Heart left ventricle (tissue), 16 donors: ENCODE measurements at regions not wholly inside any gene's neighbourhood (a gene's known extent, or its start where the extent isn't known, plus 50 kb on each side); places are given as distances from the start of the nearest gene placed in this dataset.

ENCODE experiments used
- ATAC-seq, 4 donors: fragments of 200-7000 bp; cut with Tn5 transposase; one replicate each; pipeline ENCODE4 v1.9.1; 2020 to 2022; ENCODE audit warnings: moderate library complexity in 4 of 4, mild to moderate bottlenecking in 3 of 4, moderate number of reproducible peaks in 1 of 4
- DNase-seq, 5 donors: peaks; one replicate each; pipeline ENCODE4 v3.0.0-alpha.2; 2020
- H3K27ac ChIP-seq, 12 donors: fragments of 200-600 bp; sonication (generic) in 4 of 12; one replicate each; pipeline versions ENCODE4 v1.5.0 to v1.8.0; 2016 to 2022; ENCODE audit warnings: mild to moderate bottlenecking in 2 of 12
- H3K27me3 ChIP-seq, 9 donors: fragments of 200-600 bp; sonication (generic) in 2 of 9; one replicate each; pipeline versions ENCODE4 v1.5.1 to v1.8.0; 2016 to 2022; ENCODE audit warnings: mild to moderate bottlenecking in 3 of 9
- H3K36me3 ChIP-seq, 9 donors: fragments of 200-600 bp; sonication (generic) in 2 of 9; one replicate each; pipeline versions ENCODE4 v1.5.0 to v1.8.0; 2018 to 2022; ENCODE audit warnings: mild to moderate bottlenecking in 2 of 9
- H3K4me1 ChIP-seq, 12 donors: fragments of 200-600 bp; sonication (generic) in 4 of 12; one replicate each; pipeline versions ENCODE4 v1.5.0 to v1.8.0; 2016 to 2022; ENCODE audit warnings: mild to moderate bottlenecking in 3 of 12
- H3K4me3 ChIP-seq, 12 donors: fragments of 200-600 bp; sonication (generic) in 4 of 12; one replicate each; pipeline versions ENCODE4 v1.5.0 to v1.8.0; 2017 to 2022; ENCODE audit warnings: mild to moderate bottlenecking in 9 of 12, moderate library complexity in 4 of 12
- H3K9me3 ChIP-seq, 12 donors: fragments of 200-600 bp; sonication (generic) in 4 of 12; one replicate each; pipeline versions ENCODE4 v1.5.0 to v1.8.0; 2016 to 2022; ENCODE audit warnings: mild to moderate bottlenecking in 1 of 12
- POLR2A ChIP-seq, 2 donors: fragments of 450-650 bp; IDR thresholded peaks; one replicate each; pipeline ENCODE4 v1.6.1; 2017; ENCODE audit warnings: antibody characterized with exemption in 2 of 2, mild to moderate bottlenecking in 2 of 2, moderate library complexity in 2 of 2
- WGBS, 4 donors: extraction: QIAGEN DNeasy Blood & Tissue Kit in 2 of 4; methylation state at CpG; one replicate each; pipeline versions ENCODE4 v1.1.5 to v1.1.7; 2013 to 2018; 5-methylcytosine and 5-hydroxymethylcytosine counted together
- intact Hi-C, 10 donors: fragments of 100-400 bp; cut with DNase I; formaldehyde crosslinking; loops; one replicate each; pipeline versions ENCODE4 v1.11.1 to v1.14.2; 2022
- TF ChIP-seq, protein P1 (sequence below), 12 donors: fragments of 200-600 bp; sonication (generic) in 4 of 12; IDR thresholded peaks; one replicate each; pipeline versions ENCODE4 v1.5.0 to v1.8.0; 2018 to 2022; ENCODE audit warnings: antibody characterized with exemption in 12 of 12, mild to moderate bottlenecking in 5 of 12
- donor health status: ischemic (EF 13 %, LVEDD 7.1; RV severe dilation, severe dysfunction).
- donor health status: healthy with polysubstance abuse.
- donor health status: DM: no; HTN: yes; CAD: no.
- donor health status: DM: no; HTN: no; CAD: no.
- donor health status: ischemic (EF 25% LVEDD 6.9; RV normal size, moderate dysfunction).
- donor health status: ischemic (EF 25% LVEDD 5.7; RV mildly dilated, moderate dysfunction).
- donor health status: healthy.
- donor health status: DM: yes; HTN: yes; CAD: no.
- donor health status: ischemic (EF 35%, LVEDD 5.7; RV mildly dilated, moderate dysfunction).
- donor health status: nonischemic (EF 11% LVEDD 7.7; RV severe dilation, severe dysfunction).
- donor health status: DM: yes; HTN: yes; CAD: no.
- donor health status: PGD.
- donor health status: ischemic (EF 29% LVEDD 5.4; RV normal size, mild dysfunction).
- donor health status: nonischemic (EF 23%, LVEDD 6.1; RV moderate dilation, normal function).

DNA sequence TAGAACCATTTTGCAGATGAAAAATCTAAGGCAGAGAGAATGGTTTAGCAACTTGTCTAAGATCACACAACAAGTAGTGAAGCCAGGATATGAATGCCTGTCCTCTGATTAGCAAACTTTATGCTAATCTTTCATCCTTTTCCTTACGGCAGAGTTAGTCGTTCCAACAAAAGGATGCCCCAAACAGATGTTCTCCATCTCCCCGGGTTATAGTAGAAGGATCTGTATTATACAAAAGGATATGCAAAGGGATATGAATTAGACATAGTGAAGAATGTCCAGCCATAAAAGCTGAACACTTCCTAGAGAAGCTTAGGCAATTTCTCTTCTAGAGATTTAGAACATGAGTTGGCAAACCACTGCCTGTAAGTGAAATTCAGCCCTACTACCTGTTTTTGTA lies 291.6 kb upstream of the DUSP10 start:
- no peak for ATAC-seq
- Histone ChIP-seq H3K27me3 (no peaks in the 10 kb centered on the region), H3K4me1 (peaks cover 0 to 10% (median 5%) of the 10 kb centered on the region in 12 donors), H3K4me3 (no peak overlapping the region), H3K9me3 (no peaks in the 10 kb centered on the region), H3K27ac (no peak overlapping the region), H3K36me3 (no peaks in the 10 kb centered on the region)
- TF ChIP-seq POLR2A (IDR thresholded peaks at IDR 0.05) = no peak
- TF ChIP-seq, protein P1, sequence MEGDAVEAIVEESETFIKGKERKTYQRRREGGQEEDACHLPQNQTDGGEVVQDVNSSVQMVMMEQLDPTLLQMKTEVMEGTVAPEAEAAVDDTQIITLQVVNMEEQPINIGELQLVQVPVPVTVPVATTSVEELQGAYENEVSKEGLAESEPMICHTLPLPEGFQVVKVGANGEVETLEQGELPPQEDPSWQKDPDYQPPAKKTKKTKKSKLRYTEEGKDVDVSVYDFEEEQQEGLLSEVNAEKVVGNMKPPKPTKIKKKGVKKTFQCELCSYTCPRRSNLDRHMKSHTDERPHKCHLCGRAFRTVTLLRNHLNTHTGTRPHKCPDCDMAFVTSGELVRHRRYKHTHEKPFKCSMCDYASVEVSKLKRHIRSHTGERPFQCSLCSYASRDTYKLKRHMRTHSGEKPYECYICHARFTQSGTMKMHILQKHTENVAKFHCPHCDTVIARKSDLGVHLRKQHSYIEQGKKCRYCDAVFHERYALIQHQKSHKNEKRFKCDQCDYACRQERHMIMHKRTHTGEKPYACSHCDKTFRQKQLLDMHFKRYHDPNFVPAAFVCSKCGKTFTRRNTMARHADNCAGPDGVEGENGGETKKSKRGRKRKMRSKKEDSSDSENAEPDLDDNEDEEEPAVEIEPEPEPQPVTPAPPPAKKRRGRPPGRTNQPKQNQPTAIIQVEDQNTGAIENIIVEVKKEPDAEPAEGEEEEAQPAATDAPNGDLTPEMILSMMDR (IDR thresholded peaks at IDR 0.05) = no peak
- WGBS, 4 donors = 70 to 80% (median 74%) methylated on average over 3 of the region's 3 CpGs
- intact Hi-C loops = no loop called here
- DNase-seq = no peak

DNA sequence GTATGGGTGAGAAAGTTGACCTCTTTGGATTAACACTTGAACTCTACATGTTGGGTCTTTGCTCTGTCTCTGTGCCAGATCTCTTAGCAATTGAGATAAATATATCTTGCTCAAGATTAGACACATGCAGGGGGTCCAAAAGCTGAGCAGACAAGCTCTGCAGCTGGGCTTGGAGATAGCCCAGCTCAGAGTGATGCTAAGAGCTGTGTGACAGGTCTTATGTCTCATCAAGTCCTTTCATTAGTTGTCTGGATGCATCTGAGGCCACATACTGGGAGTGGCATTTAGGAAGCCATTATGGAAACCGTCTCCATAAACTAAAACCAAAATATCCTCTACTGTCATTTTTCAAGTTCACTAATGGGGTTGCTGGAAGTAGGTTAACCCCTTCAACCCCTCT lies 289.4 kb upstream of the DUSP10 start:
- no peaks in the 10 kb centered on the region for H3K27me3 ChIP-seq
- ATAC-seq (no peak), DNase-seq (no peak)
- H3K4me1 ChIP-seq = peaks cover 0 to 3% (median 0%) of the 10 kb centered on the region in 12 donors
- intact Hi-C loops = no loop called here
- TF ChIP-seq, protein P1 (IDR thresholded peaks at IDR 0.05) = no peak
- TF ChIP-seq POLR2A (IDR thresholded peaks at IDR 0.05) = no peak
- 16 to 35% (median 22%) methylated on average over 1 of the region's 1 CpG for WGBS, 4 donors
- no peak overlapping the region for H3K27ac ChIP-seq
- H3K36me3 ChIP-seq = no peaks in the 10 kb centered on the region
- no peak overlapping the region for H3K4me3 ChIP-seq
- H3K9me3 ChIP-seq = no peaks in the 10 kb centered on the region

DNA sequence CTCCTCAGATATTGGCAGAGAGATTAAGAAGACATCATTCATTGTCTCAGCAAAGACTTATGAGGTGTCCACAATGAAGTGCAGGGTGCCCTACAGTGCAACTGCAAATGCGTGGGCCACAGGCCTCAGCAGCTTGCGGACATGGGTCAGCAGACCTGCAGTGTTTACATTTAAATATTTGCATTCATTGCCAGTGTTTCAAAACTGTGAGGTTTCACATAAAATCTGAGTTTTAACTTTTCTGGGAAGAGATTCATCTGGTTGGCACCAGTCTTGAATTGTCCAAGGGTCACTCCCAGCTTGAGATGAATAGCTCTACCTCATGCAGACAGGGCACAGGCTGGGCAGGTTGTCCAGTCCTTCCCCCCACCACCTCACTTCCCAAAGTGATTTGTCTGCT lies 286.8 kb upstream of the DUSP10 start:
- TF ChIP-seq, protein P1 (IDR thresholded peaks at IDR 0.05) = no peak
- no peak for TF ChIP-seq POLR2A (IDR thresholded peaks at IDR 0.05)
- DNase-seq (no peak), ATAC-seq (no peak)
- Histone ChIP-seq H3K27me3 (no peaks in the 10 kb centered on the region), H3K27ac (no peak overlapping the region), H3K4me3 (no peak overlapping the region), H3K36me3 (no peaks in the 10 kb centered on the region), H3K4me1 (no peaks in the 10 kb centered on the region), H3K9me3 (no peaks in the 10 kb centered on the region)
- intact Hi-C loops = no loop called here
- WGBS, 4 donors = 71 to 92% (median 89%) methylated on average over 2 of the region's 2 CpGs

DNA sequence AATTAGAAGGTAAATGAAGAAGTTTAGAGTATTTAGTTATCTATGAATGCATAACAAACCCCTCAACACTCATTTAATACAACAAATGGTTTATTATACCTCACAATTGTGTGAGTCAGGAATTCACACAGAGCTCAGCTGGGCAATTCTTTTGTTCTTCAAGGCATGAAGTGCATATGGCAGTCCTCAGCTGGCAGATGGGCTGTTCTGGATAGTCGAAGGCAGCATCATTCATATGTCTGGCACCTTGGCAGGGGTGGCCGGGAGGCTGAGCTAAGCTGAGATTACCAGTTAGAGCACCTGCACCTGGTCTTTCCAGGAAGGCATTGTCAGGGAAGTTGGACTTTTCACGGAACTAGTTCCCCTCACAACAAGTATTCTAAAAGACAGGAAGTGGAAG lies 286.2 kb upstream of the DUSP10 start:
- no peak for DNase-seq
- intact Hi-C loops = no loop called here
- Histone ChIP-seq H3K4me3 (no peak overlapping the region), H3K4me1 (no peaks in the 10 kb centered on the region), H3K9me3 (no peaks in the 10 kb centered on the region), H3K27ac (no peak overlapping the region), H3K36me3 (no peaks in the 10 kb centered on the region), H3K27me3 (no peaks in the 10 kb centered on the region)
- no peak for TF ChIP-seq POLR2A (IDR thresholded peaks at IDR 0.05)
- TF ChIP-seq, protein P1 (IDR thresholded peaks at IDR 0.05) = no peak
- ATAC-seq = no peak
- 65 to 81% (median 67%) methylated on average over 3 of the region's 3 CpGs for WGBS, 4 donors
